HT1080 (cell line): ENCODE measurements at regions not wholly inside any gene's neighbourhood (a gene's known extent, or its start where the extent isn't known, plus 50 kb on each side); places are given as distances from the start of the nearest gene placed in this dataset.
"Not testable (repeated sequence)": the region's sequence is repeated elsewhere in the genome, so short reads cannot be mapped to it uniquely, and the experiment has no call there.

Source experiments
- DNase-seq: peaks from one replicate; pipeline ENCODE4 v3.0.0-alpha.2; 2015; ENCODE audit warnings: low read depth

- DNase-seq: no peak
Measured at GRCh38 chr17:22131740-22132139, 439.4 kb downstream of the KCNJ18 start.

DNA sequence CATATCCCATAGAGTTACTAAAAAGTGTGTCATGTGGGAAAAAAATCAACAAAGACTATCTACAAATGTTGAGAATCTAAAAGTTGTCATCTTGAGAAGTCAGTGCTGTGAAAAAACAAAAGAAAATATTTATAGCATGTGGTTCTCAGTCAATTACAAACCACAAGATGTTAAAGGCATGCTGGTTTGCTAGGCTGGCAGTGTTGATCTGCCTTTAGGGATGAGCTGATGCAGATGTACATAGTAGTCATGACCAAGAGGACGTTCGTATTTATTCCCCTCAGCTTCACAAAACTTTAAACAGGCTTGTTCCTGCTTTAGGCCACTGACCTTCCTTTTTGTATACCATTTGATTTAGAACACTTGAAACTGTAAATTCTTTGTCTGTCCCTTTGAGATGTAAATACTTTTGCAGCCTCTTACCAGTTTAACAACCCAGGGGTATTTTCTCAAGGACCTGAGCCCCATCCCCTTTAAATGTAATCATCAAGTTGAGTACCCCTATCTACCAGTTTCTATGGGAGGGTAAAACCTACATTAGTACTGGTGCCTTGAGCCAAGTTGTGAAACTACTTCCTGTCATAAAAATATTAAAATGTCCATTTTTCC lies 446.6 kb downstream of the KCNJ18 start:
- peak; percentile 53 for DNase-seq

DNA sequence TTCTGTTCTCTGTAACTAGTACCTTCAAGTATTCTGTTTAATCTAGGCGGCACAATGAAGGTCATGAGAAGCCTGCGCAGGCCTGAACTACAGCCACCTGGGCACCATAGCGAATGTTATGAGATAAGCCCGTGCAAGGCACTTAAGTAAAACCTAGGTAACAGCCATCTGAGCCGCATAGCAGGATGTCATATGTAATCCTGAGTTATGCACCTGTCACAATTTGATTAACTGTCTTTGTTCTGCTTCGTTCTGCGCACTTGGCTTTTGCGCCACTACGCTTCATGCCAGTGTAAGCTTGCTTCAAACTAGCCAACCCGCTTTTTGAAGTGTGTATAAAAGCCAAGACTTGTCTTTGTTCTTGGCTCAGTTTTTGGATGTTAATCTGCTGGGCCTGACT lies 449.8 kb downstream of the KCNJ18 start:
- DNase-seq: no peak

DNA sequence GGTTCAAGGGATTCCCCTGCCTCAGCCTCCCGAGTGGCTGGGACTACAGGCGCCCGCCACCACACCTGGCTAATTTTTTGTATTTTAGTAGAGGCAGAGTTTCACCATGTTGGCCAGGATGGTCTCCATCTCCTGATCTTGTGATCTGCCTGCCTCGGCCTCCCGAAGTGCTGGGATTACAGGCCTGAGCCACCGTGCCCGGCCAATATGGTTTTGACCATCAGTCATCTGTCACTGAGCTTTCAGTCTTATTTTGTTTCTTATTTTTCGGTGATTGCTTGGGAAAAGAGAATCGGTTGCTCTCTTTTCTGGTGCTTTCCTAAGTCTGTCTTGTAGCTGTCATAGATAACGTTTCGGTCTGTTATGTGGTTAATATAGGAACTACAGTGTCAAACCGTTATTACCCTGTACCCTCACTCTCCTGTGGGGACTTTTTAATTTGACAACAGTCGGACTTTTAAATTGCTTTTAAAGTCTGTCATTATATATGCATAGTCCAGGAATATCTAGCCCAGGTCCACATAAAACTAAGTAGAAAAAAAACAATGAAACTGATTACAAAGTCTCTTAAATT lies 453.4 kb downstream of the KCNJ18 start:
- no peak for DNase-seq

DNA sequence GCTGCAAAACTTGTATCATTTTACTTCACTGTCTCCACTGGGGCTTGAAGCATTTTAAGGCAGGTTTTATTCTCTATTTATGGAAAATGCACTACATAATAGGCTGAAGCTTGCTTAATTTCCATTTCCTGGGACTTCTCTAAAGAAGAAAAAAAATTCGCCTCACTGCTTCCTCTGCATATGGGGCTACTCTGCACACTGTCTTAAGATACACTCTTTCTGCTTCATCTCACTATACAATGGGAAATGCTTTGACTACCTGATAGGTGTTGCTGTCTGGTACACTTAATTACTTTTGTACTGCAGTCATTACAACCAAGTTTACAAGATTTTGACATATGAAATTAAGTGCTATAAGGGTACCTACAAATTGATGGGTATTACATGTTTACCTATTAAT lies 466.0 kb downstream of the KCNJ18 start:
- no peak for DNase-seq

DNA sequence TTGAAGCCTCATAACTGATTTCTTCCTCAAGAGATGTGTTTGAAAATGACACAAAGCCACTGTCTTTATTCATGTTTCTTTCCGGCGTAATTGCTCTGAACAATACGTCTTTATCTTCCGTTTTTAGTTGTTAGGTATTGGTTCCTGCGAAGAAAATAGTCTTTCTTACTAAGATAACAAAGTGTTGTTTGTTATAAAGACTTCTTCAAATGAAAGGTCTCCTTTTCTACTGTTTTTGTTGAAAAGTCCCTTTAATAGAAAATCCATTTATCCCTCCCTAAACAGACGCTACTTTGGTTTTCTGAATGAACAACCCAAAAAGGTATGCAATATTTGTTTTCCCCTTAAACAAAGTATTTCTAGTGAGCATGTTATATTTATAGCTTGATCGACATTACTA lies 469.1 kb downstream of the KCNJ18 start:
- DNase-seq: no peak

- no peak for DNase-seq
Measured at GRCh38 chr17:22171631-22172030, 479.3 kb downstream of the KCNJ18 start.

- no peak for DNase-seq
Measured at GRCh38 chr17:22193113-22193512, 500.8 kb downstream of the KCNJ18 start.

GRCh38 chr17:22200187-22200586 lies 507.9 kb downstream of the KCNJ18 start:
- DNase-seq: not testable (repeated sequence)

DNA sequence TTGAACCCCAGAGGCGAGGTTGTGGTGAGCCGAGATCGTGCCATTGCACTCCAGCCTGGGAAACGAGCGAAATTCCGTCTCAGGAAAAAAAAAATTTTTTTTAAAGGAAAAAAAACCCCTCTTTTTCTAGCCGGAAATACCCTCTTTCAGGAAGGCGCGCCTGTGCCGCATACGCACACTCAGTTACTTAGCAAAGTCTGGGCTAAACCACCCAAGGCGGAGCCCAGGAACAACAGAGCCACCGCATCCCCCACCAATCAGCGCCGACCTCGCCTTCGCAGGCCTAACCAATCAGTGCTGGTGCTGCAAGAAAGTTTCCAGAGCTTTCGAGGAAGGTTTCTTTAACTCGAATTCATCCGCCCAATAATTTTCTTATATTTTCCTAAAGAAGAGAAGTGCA lies 510.4 kb downstream of the KCNJ18 start:
- no peak for DNase-seq

DNA sequence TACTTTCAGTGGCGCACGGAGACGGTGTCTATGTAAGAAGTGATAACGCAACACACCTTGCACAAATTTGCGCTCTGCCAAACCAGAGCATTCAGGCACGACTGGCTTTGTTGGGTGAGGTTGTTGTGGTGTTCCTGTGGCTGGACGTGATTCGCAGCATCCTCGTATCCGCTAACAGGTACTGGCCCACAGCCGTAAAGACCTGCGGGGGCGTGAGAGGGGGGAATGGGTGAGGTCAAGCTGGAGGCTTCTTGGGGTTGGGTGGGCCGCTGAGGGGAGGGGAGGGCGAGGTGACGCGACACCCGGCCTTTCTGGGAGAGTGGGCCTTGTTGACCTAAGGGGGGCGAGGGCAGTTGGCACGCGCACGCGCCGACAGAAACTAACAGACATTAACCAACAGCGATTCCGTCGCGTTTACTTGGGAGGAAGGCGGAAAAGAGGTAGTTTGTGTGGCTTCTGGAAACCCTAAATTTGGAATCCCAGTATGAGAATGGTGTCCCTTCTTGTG lies 510.9 kb downstream of the KCNJ18 start:
- DNase-seq: no peak

- not testable (repeated sequence) for DNase-seq
Measured at GRCh38 chr17:22204076-22204475, 511.8 kb downstream of the KCNJ18 start.

GRCh38 chr17:22210212-22210611 lies 517.9 kb downstream of the KCNJ18 start:
- DNase-seq: not testable (repeated sequence)

DNA sequence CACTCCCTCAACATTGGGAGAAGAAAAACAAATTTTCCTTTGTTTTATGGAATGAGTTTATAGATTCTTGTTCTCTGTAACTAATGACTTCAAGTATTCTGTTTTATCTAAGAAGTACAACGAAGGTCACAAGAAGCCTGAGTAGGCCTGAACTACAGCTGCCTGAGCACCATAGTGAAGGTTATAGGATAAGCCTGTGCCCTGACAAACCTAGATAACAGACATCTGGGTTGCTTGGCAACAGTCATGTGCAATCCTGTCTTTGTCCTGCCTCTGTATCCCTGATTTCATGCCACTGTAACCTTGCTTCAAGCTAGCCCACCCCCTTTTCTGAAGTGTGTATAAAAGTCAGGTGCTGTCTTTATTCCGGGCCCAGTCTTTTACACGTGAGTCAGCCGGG lies 520.8 kb downstream of the KCNJ18 start:
- not testable (repeated sequence) for DNase-seq

- DNase-seq: no peak
Measured at GRCh38 chr17:22217135-22217534, 524.8 kb downstream of the KCNJ18 start.

- DNase-seq: peak; percentile 3
Measured at GRCh38 chr17:22221344-22221743, 529.0 kb downstream of the KCNJ18 start.

DNA sequence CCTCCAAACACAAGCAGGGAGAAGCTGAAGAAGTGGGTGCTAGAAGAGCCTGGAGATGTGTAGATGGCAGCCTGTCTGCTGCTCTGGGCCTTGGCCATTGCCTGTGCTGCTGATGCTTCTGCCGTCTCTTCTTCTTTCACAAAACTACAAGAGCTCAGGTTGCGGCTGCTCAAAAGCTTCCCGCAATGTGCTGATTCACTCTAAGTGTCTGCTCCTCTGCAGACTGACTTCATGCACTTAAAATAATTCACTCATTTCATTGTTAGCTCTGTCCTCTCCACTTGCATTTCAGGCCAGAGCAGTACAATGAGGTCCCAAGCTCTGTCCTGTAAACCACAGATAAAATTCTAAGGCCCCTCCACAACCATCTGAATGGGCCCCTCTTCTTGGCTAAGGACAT lies 534.2 kb downstream of the KCNJ18 start:
- not testable (repeated sequence) for DNase-seq

- not testable (repeated sequence) for DNase-seq
Measured at GRCh38 chr17:22226932-22227331, 534.6 kb downstream of the KCNJ18 start.

DNA sequence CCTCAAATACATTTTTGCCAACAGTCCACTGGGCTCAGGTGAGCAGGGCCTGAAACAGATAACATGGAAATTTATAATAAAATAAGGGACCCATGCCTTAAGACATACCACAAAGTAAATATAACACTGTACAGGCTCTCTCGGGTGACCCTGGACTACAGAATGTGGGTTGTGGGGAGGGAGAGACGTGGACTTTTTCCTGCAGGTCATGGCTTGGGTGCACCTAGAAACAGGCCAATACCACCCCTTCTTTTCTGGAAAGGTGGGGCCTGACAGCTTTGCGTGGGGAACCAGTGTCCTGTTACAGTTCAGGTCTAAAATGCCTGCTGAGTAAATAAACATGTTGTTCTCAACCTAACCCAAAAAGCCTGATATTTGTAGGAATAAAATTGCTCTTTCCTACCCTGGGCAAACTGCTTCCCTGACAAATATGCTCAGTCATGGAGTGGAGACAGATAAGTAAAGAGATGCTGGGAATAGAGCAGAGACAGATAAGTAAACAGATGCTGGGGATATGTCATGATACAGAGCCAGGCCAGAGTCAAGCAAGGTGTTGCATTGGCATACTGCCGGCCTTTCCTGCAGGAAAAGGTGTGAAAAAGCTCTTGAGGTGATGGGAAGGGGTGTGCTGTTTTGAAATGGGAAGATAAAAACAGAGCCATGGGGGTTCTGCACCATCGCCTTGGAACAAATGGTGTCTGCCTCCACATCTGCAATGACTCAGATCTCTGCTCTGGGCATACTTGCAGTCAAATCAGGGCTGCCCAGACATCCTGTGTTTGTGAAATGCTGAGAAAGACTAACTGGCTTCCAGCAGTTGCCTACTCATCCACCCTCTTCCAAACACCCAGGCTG lies 535.6 kb downstream of the KCNJ18 start:
- peak; percentile 48 for DNase-seq

DNA sequence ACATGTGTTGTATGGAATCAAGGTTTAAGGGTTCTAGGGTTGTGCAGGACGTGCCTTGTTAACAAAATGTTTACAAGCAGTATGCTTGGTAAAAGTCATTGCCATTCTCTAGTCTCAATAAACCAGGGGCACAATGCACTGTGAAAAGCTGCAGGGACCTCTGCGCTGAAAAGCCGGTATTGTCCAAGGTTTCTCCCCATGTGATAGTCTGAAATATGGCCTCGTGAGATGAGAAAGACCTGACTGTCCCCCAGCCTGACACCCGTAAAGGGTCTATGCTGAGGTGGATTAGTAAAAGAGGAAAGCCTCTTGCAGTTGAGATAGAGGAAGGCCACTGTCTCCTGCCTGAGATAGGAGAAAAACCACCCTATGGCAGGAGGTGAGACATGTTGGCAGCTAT lies 537.5 kb downstream of the KCNJ18 start:
- not testable (repeated sequence) for DNase-seq

DNA sequence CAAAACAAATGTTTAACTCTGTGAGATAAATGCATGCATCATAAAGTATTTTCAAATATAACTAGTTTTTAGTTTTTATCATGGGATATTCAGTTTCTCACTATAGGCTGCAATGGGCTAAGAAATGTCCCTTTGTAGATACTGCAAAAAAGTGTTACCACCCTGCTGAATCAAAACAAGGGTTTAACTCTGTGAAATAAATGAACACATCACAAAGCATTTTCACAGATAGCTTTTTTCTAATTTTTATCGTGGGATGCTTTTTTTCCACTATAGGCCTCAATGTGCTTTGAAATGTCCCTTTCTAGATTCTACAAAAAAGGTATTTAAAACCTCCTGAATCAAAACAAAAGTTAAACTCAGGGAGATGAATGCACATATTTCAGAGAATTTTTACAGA lies 541.1 kb downstream of the KCNJ18 start:
- no peak for DNase-seq

GRCh38 chr17:22242472-22242871 lies 550.1 kb downstream of the KCNJ18 start:
- DNase-seq: no peak
